Osteoblast (primary cell): ENCODE measurements at regions not wholly inside any gene's neighbourhood (a gene's known extent, or its start where the extent isn't known, plus 50 kb on each side); places are given as distances from the start of the nearest gene placed in this dataset.

Source experiments
- DNase-seq: peaks from one replicate; pipeline ENCODE4 v3.0.0; 2011; ENCODE audit warnings: low spot score, mixed read lengths; ENCODE audit not compliant: insufficient read length; ENCODE audit errors: missing footprints
- H2AFZ ChIP-seq: 2 replicates; pipeline ENCODE4 v1.6.0; 2011; ENCODE audit warnings: mild to moderate bottlenecking, low read length
- H3K27ac ChIP-seq: 2 replicates; pipeline ENCODE4 v1.5.1; 2011; ENCODE audit warnings: mild to moderate bottlenecking, low read depth, low read length, moderate library complexity
- H3K27me3 ChIP-seq: 2 replicates; pipeline ENCODE4 v1.6.0; 2012; ENCODE audit warnings: mild to moderate bottlenecking, control low read depth, inconsistent platforms, low read length, moderate library complexity; ENCODE audit not compliant: insufficient read depth
- H3K36me3 ChIP-seq: 2 replicates; pipeline ENCODE4 v1.5.1; 2011; ENCODE audit warnings: mild to moderate bottlenecking, low read length, control low read depth, moderate library complexity; ENCODE audit not compliant: insufficient read depth
- H3K4me1 ChIP-seq: 2 replicates; pipeline ENCODE4 v1.5.1; 2011; ENCODE audit warnings: mild to moderate bottlenecking, low read length, control low read depth, moderate library complexity; ENCODE audit not compliant: insufficient read depth
- H3K4me2 ChIP-seq: 2 replicates; pipeline ENCODE4 v1.6.0; 2011; ENCODE audit warnings: mild to moderate bottlenecking, low read length; ENCODE audit not compliant: insufficient read depth
- H3K4me3 ChIP-seq: fragments of 200-600 bp; sonication (generic); 3 replicates; pipeline ENCODE4 v1.5.1; 2012; ENCODE audit warnings: mild to moderate bottlenecking, low read length, inconsistent platforms; ENCODE audit not compliant: insufficient read depth
- H3K79me2 ChIP-seq: 2 replicates; pipeline ENCODE4 v1.6.0; 2012; ENCODE audit warnings: mild to moderate bottlenecking, low read length, control low read depth, inconsistent platforms; ENCODE audit not compliant: insufficient read depth
- H3K9me3 ChIP-seq: 2 replicates; pipeline ENCODE4 v1.5.1; 2011; ENCODE audit warnings: low read depth, low read length, control low read depth
- H4K20me1 ChIP-seq: 2 replicates; pipeline ENCODE4 v1.6.0; 2012; ENCODE audit warnings: mild to moderate bottlenecking, low read length, control low read depth; ENCODE audit not compliant: insufficient read depth
- CTCF ChIP-seq: IDR thresholded peaks from 2 replicates; pipeline ENCODE4 v1.5.1; 2011; ENCODE audit warnings: mild to moderate bottlenecking, low read depth, low read length, moderate library complexity; ENCODE audit errors: extremely low read depth

DNA sequence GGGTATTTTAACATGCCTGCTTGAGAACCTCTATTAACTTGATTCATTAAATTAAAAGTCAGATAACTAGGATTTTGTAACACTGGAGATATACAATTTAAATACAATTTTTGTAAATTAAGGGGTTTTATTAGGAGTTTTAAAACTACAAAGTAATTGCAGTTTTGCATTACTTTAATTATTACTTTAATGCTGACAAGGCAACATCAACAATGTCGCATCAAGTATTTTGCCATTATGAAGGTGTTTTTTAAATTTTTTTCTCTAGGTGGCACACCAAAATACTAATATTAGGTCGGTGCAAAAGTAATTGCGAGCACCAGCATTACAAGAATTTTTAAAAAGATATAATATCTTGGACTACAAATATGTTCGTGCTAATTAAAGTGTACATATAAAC lies 513.4 kb downstream of the ANKRD7 start:
- DNase-seq: no peak
- Histone ChIP-seq H3K9me3 (no peaks in the 10 kb centered on the region), H3K4me3 (no peak overlapping the region), H3K4me2 (no peak overlapping the region), H3K36me3 (no peaks in the 10 kb centered on the region), H4K20me1 (no peaks in the 10 kb centered on the region), H3K27ac (no peak overlapping the region), H3K27me3 (no peaks in the 10 kb centered on the region), H2AFZ (no peak overlapping the region), H3K4me1 (no peaks in the 10 kb centered on the region), H3K79me2 (no peaks in the 10 kb centered on the region)
- TF ChIP-seq CTCF: no peak

DNA sequence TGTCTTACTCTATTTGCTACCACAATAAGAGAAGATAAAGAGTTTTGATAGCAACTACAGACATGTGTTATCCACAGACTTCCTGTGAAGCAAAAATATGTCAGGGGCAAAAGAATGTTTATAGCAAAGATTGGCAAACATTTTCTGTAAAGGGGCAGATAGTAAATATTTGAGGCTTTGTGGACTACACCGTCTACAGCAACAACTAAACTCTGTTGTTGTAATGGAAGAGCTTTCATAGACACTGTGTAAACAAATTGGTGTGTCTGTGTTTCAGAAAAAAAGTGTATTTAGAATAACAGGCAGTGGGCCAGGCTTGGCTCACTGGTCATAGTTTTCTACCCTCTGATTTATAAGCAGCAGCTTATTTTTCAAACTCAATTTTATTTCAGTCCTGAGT lies 521.4 kb downstream of the ANKRD7 start:
- no peak overlapping the region for H3K4me2 ChIP-seq
- no peaks in the 10 kb centered on the region for H3K36me3 ChIP-seq
- no peak for TF ChIP-seq CTCF
- no peaks in the 10 kb centered on the region for H3K79me2 ChIP-seq
- H2AFZ ChIP-seq: no peak overlapping the region
- H3K27ac ChIP-seq: no peak overlapping the region
- H3K27me3 ChIP-seq: no peaks in the 10 kb centered on the region
- H3K9me3 ChIP-seq: no peaks in the 10 kb centered on the region
- no peaks in the 10 kb centered on the region for H4K20me1 ChIP-seq
- DNase-seq: no peak
- H3K4me1 ChIP-seq: no peaks in the 10 kb centered on the region
- H3K4me3 ChIP-seq: no peak overlapping the region

DNA sequence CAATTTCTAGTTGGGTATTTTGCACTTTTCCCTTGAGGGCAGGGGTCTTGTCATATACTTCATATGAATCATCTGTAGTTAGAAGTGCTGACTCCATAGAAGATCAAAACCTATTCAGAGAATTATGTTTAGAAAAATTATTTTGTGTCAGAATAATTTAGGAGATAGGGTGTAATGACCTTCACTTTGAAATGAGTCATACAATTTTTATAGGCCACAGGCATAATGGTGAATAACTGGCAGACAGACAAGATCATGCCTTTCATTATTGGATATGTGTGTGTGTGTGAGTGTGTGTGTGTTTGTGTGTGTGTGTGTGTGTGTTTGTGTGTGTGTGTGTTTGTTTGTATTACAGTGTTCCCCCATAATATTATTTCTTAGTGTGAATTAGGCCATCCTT lies 523.0 kb downstream of the ANKRD7 start:
- no peak for DNase-seq
- Histone ChIP-seq H3K27me3 (no peaks in the 10 kb centered on the region), H2AFZ (no peak overlapping the region), H3K4me1 (no peaks in the 10 kb centered on the region), H3K36me3 (no peaks in the 10 kb centered on the region), H3K79me2 (no peaks in the 10 kb centered on the region), H3K27ac (no peak overlapping the region), H3K9me3 (no peaks in the 10 kb centered on the region), H4K20me1 (no peaks in the 10 kb centered on the region), H3K4me3 (no peak overlapping the region), H3K4me2 (no peak overlapping the region)
- TF ChIP-seq CTCF: no peak

GRCh38 chr7:118753479-118753878 lies 529.0 kb downstream of the ANKRD7 start:
- H3K27ac ChIP-seq: no peak overlapping the region
- H3K4me1 ChIP-seq: no peaks in the 10 kb centered on the region
- DNase-seq: no peak
- TF ChIP-seq CTCF: no peak
- no peaks in the 10 kb centered on the region for H3K9me3 ChIP-seq
- no peaks in the 10 kb centered on the region for H4K20me1 ChIP-seq
- no peaks in the 10 kb centered on the region for H3K27me3 ChIP-seq
- no peak overlapping the region for H3K4me3 ChIP-seq
- no peak overlapping the region for H3K4me2 ChIP-seq
- no peaks in the 10 kb centered on the region for H3K36me3 ChIP-seq
- no peaks in the 10 kb centered on the region for H3K79me2 ChIP-seq
- no peak overlapping the region for H2AFZ ChIP-seq
